ENCODE measurements at regions not wholly inside any gene's neighbourhood (a gene's known extent, or its start where the extent isn't known, plus 50 kb on each side); places are given as distances from the start of the nearest gene placed in this dataset.

DNA sequence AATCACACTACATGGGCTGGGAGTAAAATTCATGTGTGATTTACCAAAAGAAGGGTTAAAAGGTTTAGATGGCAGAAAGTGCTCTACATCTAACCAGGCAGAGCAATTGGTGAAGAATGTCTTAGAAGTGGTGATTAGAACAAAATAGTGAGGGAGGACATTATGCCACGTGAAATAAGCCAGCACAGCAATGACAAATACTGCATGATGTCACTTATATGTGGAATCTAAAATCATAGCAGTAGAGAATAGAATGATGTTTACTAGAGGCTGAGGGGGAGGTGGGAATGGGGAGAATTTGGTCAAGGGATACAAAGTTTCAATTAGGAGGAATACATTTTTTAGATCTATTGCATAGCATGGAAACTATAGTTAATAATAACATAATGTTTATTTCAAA is 253.3 kb downstream of the KCNS3 start (continued):
- TF ChIP-seq TAF1 (IDR thresholded peaks at IDR 0.05; ENCODE audit: low read depth, low read length) (no peak), KDM5A (IDR thresholded peaks at IDR 0.05; ENCODE audit: low read length) (no peak), TEAD4 (IDR thresholded peaks at IDR 0.05; ENCODE audit: low read depth, low read length) (no peak)

DNA sequence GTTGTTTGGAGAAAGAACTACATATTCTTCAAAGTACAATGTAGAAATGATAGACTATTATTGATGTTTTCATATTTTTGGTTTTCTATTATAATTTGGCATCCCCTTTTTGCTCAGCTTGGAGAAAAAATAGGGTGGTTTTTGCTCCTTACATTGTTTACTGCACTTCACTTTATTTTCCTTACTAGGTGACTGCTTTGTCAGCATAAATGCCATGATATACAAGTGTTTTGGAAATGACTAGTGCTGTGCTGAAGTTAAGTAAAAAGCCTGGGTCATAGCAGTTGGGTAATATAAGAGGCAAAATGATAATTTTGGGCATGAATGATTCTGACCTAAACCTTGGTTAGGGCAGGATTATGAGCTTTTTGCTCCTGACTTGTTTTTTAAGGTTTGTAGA is 250.9 kb downstream of the KCNS3 start:
- Histone ChIP-seq H3K79me2 (ENCODE audit: control insufficient read depth in 1 of 2, insufficient read depth in 2 of 2, low read length in 2 of 2) (no peaks in the 10 kb centered on the region), H3K36me3 (ENCODE audit: control insufficient read depth in 2 of 4, insufficient read depth in 4 of 4, low read length in 3 of 4) (no peaks in the 10 kb centered on the region), H3K27me3 (replicated peaks in 1 of 4; ENCODE audit: control insufficient read depth in 3 of 4, extremely low read depth in 1 of 4, insufficient read depth in 3 of 4, low read length in 3 of 4) (no peaks in the 10 kb centered on the region)
- TF ChIP-seq FOSL1 (IDR thresholded peaks at IDR 0.05; ENCODE audit: insufficient read depth, low read depth, low read length) = no peak
- TF ChIP-seq TCF12 (IDR thresholded peaks at IDR 0.05; ENCODE audit: low read depth, low read length) = no peak
- TF ChIP-seq, protein P1, sequence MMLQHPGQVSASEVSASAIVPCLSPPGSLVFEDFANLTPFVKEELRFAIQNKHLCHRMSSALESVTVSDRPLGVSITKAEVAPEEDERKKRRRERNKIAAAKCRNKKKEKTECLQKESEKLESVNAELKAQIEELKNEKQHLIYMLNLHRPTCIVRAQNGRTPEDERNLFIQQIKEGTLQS (IDR thresholded peaks at IDR 0.05; ENCODE audit: insufficient read depth, low read depth, low read length) = no peak
- TF ChIP-seq RFX5 (IDR thresholded peaks at IDR 0.05; ENCODE audit: borderline replicate concordance, low read depth, low read length) = no peak
- TF ChIP-seq JUND (IDR thresholded peaks at IDR 0.05; ENCODE audit: low read length) = no peak
- TF ChIP-seq RXRA (IDR thresholded peaks at IDR 0.05; ENCODE audit: insufficient read depth, low read depth, low read length) = no peak
- no peak for TF ChIP-seq ZNF274 (IDR thresholded peaks at IDR 0.05; ENCODE audit: borderline replicate concordance, extremely low read depth, low read length)
- no peak for TF ChIP-seq PHF8 (conservative IDR thresholded peaks at IDR 0.05; ENCODE audit: low read depth, low read length)
- TF ChIP-seq CEBPB (IDR thresholded peaks at IDR 0.05; ENCODE audit: low read depth, low read length) = no peak
- no peak for TF ChIP-seq EGR1 (IDR thresholded peaks at IDR 0.05; ENCODE audit: borderline replicate concordance, low read depth, low read length)
- TF ChIP-seq CBX5 (IDR thresholded peaks at IDR 0.05; ENCODE audit: low read depth, low read length) = no peak
- TF ChIP-seq GTF2F1 (IDR thresholded peaks at IDR 0.05; ENCODE audit: borderline replicate concordance, low read depth, low read length) = no peak

More for the DNA sequence above, 250.9 kb downstream of the KCNS3 start:
- Histone ChIP-seq H3K27ac (ENCODE audit: low read depth, low read length) (no peak overlapping the region), H4K5ac (ENCODE audit: insufficient read length, low read depth, low read length) (no peak overlapping the region), H2BK5ac (ENCODE audit: low read depth, low read length) (no peak overlapping the region), H3K79me1 (ENCODE audit: low read depth, low read length) (no peaks in the 10 kb centered on the region), H2BK15ac (ENCODE audit: low read length) (no peak overlapping the region), H2BK20ac (ENCODE audit: low read length) (no peak overlapping the region), H3K23ac (ENCODE audit: insufficient read length) (no peak overlapping the region), H2AFZ (ENCODE audit: low read length) (no peak overlapping the region), H3K9ac (replicated peaks in 1 of 4; ENCODE audit: extremely low read depth in 1 of 4, low read depth in 3 of 4, low read length in 3 of 4) (no peak overlapping the region), H2BK120ac (replicated peaks; ENCODE audit: low read depth, low read length) (no peak overlapping the region), H4K91ac (replicated peaks; ENCODE audit: insufficient read length, low read length) (no peak overlapping the region), H4K8ac (ENCODE audit: extremely low read depth, insufficient read depth, low read length) (no peak overlapping the region), H3K4me2 (ENCODE audit: insufficient read depth in 1 of 2, low read depth in 2 of 2, low read length in 2 of 2) (no peak overlapping the region), H3K14ac (ENCODE audit: insufficient read length) (no peak overlapping the region), H3K4ac (replicated peaks; ENCODE audit: insufficient read length, low read depth, low read length) (no peak overlapping the region), H3K23me2 (ENCODE audit: low read depth, low read length) (no peaks in the 10 kb centered on the region), H3K4me1 (replicated peaks in 1 of 4; ENCODE audit: control insufficient read depth in 3 of 4, insufficient read depth in 4 of 4, low read length in 3 of 4) (no peaks in the 10 kb centered on the region), H4K20me1 (replicated peaks in 1 of 2; ENCODE audit: control insufficient read depth in 1 of 2, insufficient read depth in 2 of 2, low read length in 2 of 2) (no peaks in the 10 kb centered on the region), H2BK12ac (ENCODE audit: low read depth, low read length) (no peak overlapping the region), H3K18ac (ENCODE audit: extremely low read depth, low read length) (no peak overlapping the region), H2AK5ac (ENCODE audit: low read depth, low read length) (no peak overlapping the region), H3K4me3 (ENCODE audit: extremely low read depth in 1 of 4, insufficient read depth in 2 of 4, low read depth in 3 of 4, low read length in 4 of 4) (no peak overlapping the region), H3K9me3 (ENCODE audit: insufficient read depth in 2 of 2, low read depth in 1 of 2, low read length in 1 of 2) (no peaks in the 10 kb centered on the region), H3K56ac (replicated peaks; ENCODE audit: insufficient read length, low read depth, low read length) (no peak overlapping the region)
- CTCF ChIA-PET (ENCODE audit: partially characterized antibody) = no interaction called here
- FAIRE-seq (no peak), DNase-seq (ENCODE audit: low read depth in 1 of 2, low spot score in 2 of 2) (no peak)
- POLR2A ChIA-PET (ENCODE audit: partially characterized antibody) = no interaction called here
